NCI-H187 treated with DMSO at 0.1 percent for 48 hours (cell line): ENCODE measurements at regions not wholly inside any gene's neighbourhood (a gene's known extent, or its start where the extent isn't known, plus 50 kb on each side); places are given as distances from the start of the nearest gene placed in this dataset.
"Not testable (repeated sequence)": the region's sequence is repeated elsewhere in the genome, so short reads cannot be mapped to it uniquely, and the experiment has no call there.

ENCODE experiments used
- DNase-seq: peaks from one replicate; lab custom pipeline; 2025; lab: John Stamatoyannopoulos, UW

GRCh38 chr9:110025551-110026170 lies 182.3 kb downstream of the C9orf152 start:
- DNase-seq = no peak

DNA sequence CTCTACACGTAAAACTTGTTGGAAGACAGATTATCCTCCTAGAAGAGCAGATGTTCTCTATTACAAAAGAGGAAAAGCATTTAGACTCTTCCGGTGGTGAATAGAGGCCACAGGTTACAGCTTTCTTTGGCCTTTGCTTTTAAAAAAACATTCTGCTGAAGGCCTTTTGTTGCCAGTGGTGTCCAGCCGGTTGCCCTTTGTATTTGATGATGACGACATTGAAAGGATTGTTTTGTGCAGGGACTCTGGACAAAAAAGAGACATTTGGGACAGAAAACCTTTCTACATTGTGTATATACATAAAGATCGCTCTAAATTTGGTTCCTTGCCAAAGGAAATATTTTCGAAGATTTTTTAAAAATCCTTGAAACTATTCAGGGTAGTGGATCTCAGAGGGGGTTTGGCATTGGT lies 180.3 kb downstream of the C9orf152 start:
- no peak for DNase-seq

GRCh38 chr9:110028271-110028670 lies 179.7 kb downstream of the C9orf152 start:
- no peak for DNase-seq

GRCh38 chr9:110028676-110029075 lies 179.3 kb downstream of the C9orf152 start:
- no peak for DNase-seq

DNA sequence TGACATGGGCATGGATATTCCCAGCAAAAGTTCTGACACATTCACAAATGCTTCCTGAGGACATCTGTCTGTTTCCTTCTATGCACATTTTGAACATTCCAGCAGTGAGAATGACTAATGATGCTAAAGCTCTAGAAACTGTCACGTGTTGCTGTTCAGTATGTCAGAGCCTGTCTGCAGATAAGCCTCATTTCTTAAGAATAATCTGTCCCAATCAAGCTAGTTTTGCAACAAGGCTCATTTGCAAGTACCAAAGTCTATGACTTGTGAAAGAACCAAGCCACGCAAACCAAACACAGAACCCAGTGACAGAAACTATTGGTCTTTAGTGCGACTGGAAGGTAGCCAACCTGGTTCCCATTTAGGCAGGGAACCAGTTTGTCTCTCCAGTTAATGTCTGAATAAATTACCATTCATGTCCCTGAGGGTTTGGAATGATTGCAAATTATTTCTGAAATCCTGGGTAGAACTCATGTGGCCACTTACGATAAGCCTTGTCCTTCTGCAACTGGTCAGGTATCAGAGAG lies 178.5 kb downstream of the C9orf152 start:
- no peak for DNase-seq

- DNase-seq = no peak
Measured at GRCh38 chr9:110029956-110030480, 177.9 kb downstream of the C9orf152 start.

GRCh38 chr9:110030632-110031031 lies 177.3 kb downstream of the C9orf152 start:
- DNase-seq = no peak

GRCh38 chr9:110031511-110032173 lies 176.3 kb downstream of the C9orf152 start:
- no peak for DNase-seq

DNA sequence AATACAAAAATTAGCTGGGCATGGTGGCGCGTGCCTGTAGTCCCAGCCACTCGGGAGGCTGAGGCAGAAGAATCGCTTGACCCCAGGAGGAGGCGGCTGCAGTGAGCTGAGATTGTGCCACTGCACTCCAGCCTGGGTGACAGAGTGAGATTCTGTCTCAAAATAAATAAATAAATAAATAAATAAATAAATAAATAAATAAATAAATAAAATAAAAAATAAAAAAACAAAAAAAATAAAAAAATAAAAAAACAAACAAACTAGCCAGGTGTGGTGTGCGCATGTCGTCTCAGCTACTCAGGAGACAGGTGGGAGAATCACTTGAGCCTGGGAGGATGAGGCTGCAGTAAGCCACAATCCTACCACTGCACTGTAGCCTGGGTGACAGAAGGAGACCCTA lies 175.4 kb downstream of the C9orf152 start:
- DNase-seq = not testable (repeated sequence)

GRCh38 chr9:110033869-110034268 lies 174.1 kb downstream of the C9orf152 start:
- DNase-seq = no peak

GRCh38 chr9:110036286-110036685 lies 171.7 kb downstream of the C9orf152 start:
- DNase-seq = no peak

DNA sequence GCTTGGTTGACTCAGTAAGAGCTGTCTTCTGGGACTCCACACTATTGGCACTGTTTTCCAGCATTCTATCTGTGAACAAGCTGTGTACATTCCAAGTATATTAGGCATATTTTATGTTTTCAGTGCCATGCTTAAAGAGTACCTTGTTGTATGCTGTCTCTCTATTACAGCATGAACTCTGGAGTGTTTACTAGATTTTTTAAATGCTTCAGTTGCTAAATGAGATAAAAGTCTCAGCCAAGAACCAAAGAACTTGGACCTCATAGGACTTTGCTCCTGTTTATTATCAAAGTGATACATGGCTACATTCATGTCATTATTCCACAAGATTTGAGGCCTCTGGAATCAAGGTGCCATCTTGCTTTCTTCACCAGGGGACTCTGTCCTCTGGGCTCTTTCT lies 167.2 kb downstream of the C9orf152 start:
- no peak for DNase-seq

DNA sequence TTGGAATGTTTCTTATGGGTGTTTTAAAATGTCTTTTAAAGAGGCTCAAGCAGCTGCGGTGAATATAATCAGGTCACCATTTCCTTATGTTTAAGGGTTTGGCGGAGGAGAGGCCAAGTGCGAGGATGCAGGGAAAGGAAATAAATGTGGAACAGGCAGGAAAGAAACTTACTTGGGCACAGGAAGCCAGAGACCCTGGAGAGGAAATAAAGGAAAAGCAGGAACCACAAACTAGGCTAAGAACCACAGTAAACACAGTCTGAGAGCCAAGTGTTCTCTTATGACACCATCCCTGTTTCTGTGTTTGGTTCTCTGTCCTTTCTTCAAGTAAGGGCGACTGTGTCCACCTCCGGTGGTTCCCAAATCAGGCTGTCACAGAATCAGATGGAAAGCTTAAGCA lies 166.5 kb downstream of the C9orf152 start:
- DNase-seq = no peak

DNA sequence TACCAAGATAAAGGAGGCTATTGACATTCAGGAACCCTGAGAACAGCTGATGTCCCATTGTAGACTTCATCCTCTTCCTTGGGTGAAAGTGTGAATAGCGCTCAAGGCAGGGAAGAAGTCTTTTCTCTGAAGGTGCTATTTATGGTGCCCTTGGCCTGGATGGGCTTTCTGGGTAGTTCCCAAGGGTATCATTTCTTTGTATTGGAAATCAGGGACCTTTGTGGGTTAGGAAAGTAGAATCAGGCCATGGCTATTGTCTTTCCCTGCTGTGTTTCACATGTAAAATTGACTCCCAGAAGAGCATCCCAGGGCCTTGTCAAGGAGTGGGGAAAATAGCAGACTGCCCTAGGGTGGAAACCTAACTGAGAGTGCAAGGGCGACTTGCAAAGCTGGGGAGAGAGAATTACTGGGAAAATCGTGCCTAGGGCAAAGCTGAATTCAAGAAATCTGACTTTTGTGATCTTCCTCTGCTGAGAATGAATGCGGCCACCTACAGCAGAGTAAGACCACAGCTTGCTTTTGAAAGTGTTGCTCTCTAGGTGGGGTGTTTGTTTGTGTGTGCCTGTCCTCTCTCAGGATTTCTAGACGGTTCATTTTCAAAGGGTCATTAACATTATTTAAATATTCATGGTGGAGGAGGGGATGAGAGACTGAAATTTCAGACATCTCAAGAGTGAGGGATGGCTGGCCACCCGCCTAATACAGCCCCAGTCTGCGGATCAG lies 160.6 kb downstream of the C9orf152 start:
- DNase-seq = no peak

DNA sequence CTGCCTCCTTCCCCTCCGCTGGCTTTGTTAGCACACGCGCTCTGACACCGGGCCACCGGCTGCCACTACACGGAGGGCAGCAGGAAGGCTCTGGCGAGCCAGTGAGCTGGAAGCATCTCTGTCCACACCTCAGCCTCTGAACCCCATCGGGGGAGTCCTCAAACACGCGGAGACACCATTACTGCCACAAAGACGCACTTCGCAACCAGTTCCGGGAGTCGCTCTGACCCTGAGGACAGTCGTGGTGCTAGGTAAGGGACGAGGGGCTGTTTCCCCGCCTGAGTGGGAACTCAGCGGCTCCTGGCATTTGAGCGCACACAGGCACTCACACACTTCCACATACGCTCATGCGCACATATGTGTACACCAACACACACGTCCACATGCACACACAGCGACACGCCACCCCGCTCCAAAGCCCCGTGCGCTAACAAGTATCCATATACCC lies 160.0 kb downstream of the C9orf152 start:
- DNase-seq = no peak

DNA sequence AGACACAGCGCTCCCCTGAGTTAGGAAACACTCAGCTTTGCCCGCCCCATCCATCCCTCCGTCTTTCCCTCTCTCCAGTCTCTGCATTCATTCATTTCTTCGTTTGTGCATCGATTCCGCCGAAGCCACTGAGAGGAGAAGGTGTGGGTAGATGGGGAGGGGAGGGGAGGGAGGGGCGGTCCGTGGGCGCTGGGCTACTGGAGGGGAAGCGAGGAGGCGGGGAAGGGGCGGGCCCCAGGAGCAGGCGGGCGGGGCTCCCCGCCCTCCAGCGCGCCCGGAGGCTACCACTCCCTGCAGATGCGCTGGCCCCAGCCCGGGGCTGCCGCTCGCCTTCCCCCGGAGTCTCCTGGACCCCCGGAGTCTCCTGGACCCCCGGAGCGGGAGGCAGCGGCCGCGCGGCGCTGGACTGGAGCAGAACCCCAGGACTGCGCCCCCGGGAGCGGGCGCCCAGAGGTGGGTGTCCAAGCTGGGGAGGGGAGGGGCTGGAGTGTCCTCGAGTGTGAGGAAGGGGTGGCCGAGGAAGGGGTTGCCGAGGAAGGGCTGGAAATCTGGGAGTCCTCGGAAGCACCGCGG lies 159.5 kb downstream of the C9orf152 start:
- no peak for DNase-seq

- no peak for DNase-seq
Measured at GRCh38 chr9:110048976-110049698, 158.8 kb downstream of the C9orf152 start.

DNA sequence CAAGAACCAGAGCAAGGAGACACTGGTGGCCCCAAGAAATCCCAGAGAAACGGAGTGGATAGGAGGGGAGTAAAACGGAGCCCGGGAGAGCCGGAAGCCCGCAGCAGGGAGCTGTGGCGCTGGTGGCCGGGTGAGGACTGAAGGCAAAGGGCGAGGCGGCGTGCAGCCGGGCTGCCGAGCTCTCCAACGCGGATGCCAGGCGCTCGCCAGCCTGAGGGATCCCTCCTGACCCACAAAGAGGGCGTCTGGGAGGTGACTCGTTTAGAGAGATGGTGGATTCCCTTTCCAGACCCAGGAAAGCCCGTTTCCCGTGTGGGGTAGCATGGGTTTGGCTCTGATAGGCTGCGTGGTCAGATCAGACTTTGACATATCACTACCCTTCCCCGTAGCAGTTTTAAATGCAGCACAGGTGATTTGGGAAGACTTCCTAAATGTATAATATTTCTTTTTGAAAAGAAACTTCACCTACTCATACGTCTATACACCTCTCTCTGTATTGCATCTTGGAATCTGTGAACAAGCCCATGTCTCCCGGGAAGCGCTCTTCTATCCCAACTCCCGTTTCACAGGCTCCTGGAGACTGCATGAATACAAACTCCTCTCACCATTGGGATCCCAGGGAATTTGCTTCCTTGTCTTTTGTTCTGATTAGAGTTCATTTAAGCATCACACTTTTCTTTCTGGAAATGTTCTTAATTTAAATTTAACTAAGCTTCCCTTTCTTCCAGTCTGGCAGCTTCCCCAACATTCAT lies 158.1 kb downstream of the C9orf152 start:
- DNase-seq = no peak

DNA sequence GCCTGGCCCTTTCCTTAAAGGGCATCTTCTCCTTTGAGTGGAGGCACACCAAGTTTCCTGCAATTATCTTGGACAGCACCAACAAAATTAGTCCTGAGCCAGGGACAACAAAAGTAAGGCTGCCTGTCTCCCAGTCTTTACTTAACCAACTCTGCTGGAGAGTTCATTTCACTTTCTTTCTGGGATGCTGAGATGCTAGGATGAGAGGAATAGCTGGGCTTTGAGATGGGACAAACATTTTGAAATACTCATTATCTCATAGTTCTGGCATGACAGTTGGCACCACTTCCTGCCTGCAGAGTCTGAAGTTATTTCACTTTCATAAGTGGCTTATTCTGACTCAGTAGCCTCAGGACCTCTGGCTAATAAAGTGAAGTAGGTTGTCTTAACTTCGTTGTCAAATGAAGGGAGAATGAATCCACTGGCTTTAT lies 157.0 kb downstream of the C9orf152 start:
- DNase-seq = no peak

GRCh38 chr9:110056062-110056461 lies 151.9 kb downstream of the C9orf152 start:
- no peak for DNase-seq
